GM18502 (cell line): ENCODE measurements at regions not wholly inside any gene's neighbourhood (a gene's known extent, or its start where the extent isn't known, plus 50 kb on each side); places are given as distances from the start of the nearest gene placed in this dataset.

Experiments used
- ATAC-seq: cut with Tn5 transposase; IDR thresholded peaks from one replicate; pipeline ENCODE4 v1.9.1; 2021; ENCODE audit warnings: mild to moderate bottlenecking; ENCODE audit not compliant: unreplicated experiment, poor library complexity

DNA sequence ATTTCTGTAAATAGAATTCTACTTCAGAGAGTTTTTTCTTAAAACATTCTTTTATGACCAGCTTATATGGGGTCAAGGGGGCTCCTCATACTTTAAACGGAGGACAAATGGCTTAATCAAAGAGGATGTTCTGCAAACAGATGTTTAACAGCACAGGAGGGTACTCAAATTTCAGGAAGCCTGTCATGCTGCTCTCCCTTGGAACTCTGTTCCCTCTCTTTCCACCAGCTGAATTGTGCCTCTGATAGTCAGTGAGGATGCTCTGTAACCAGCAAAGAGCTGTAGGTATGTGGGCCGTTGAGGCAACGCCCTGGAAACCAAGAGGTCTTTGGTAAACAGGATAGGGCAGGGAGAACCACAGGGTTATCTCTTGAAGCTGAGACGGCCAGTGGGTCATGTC, 161.1 kb downstream of the C5orf15 start:
- no peak for ATAC-seq

- ATAC-seq = no peak
Measured at GRCh38 chr5:133806847-133807246, 161.6 kb downstream of the C5orf15 start.

GRCh38 chr5:133801955-133802751, 166.3 kb downstream of the C5orf15 start:
- no peak for ATAC-seq

DNA sequence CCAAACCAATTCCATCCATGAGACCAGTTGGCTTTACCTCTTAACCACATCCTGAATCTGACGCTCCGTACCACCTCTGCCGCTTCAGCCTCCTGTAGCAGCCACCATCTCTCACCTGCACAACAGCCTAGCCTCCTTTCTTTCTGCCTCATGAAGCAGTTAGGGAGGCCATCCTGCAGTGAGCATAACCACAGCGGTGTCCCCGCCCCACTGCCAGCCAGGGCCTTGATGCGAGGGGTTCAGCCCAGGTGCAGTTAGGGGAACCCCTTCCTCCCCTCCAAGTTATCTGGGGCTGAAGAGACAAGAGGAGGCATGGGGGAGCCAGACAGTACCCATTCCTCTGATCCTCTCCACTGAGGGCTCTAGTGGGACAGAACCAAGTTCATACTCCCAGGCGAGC, 167.0 kb downstream of the C5orf15 start:
- ATAC-seq = no peak

DNA sequence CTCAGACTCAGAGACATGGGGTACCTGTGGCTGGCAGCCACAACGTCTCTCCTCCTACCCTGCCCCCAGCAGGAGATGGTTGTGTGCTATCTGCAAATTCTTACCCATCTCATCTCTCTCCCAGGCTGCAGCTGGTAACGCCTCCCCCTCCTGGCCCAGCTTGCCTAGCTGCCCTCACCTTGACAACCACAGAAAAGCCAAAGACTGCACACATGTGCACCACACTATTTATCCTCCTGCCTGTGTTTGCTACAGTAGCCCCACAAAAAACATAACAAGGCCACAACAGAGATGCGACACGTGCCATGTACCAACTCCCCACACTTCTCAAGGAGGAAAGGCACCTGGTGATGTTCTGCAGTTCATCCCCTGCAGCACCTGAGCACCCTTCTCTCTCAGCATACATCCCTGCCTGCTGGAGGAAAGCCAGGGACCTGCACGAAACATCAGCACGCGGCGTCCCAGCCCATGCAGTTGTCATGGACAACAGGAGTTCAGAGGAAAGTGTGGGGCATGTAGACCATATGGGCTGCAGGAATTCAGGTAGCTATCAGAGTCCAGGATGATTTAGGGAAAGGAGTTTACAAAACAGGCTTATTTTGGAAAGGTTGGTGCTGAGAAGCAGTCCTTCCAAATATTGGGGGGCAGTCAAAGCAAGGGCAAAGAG, 168.7 kb downstream of the C5orf15 start:
- ATAC-seq = no peak

- ATAC-seq = no peak
Measured at GRCh38 chr5:133797167-133797566, 171.3 kb downstream of the C5orf15 start.

DNA sequence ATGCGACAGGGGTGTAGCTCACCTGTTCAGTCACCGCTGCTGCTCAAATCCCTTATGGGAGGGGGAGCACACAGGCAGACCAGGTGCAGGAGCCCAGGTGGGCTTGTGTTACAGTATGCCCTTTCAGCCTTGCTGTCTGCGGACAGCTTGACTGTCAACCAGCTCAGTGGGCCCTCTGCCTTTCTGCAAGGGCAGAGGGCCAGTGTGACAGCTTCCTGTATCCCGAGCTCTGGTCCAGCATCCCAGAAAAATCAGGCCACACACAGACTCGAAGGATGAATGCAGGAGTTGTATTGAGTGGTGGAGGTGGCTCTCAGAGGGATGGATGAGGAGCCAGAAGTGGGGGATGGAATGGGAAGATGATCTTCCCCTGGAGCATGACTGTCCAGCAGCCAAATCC, 172.2 kb downstream of the C5orf15 start:
- no peak for ATAC-seq

DNA sequence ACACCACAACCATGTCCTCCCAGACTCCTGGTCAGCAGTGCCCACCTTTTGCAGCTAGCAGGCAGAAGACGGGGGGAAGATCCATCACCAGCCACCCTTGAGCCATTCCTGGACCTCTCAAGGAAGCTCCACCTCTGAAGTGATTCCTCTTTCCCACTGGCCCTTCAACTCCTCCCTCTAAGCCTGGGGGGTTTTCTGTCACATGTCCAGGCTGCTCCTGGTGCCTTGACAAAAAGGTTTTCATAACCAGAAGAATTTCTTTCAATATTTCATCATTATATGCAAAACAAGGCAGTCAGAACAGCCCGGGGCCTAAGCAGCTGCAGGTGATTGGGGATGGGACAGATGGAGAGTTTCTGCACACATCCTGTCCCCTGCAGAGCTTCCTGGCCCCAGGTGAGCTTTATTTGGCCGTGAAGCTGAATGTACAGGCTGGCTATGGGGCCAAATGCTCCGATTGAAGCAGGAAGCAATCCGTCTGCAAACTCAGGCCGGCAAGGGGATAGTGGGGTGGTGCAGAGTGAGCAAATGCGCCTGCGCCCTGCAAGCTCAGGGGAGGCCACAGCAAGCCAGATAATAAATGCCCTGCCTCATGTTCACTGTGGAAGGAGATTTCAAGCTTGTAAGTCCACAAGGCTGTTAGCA, 173.5 kb downstream of the C5orf15 start:
- ATAC-seq = no peak

DNA sequence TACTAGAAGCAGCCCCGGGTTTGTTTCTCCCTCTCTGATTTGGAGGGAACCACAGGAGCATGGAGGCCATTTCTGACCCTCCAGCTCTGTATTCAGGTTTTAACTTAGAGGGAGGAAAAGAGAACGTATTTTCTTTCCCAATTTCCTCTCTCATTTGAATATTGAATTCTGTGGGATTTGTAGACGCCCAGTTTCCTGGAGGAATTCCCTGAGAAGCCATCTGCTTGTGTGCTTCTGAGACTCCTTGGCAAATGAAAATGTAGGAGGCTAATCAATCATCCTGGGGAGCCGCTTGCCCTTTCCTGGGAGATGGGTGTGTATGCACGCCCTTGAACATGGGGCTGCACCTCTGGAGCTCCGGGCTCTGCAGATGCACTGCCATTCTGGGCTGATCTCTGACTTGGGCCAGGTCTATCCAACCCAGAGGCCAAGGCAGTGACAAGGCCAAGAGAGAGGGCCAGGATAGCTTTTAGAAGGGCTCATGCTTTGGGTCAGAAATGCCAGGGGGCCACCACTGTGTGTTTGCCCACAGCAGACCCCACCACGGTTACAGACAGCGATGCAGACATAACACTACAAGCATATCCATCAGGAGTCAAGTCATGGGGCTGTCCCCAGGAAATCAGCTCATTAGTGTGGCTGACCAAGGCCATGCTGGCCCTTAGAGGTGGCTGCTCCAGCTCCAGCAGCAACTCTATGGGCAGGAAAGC, 174.5 kb downstream of the C5orf15 start:
- no peak for ATAC-seq

GRCh38 chr5:133792655-133793054, 175.8 kb downstream of the C5orf15 start:
- ATAC-seq = no peak

DNA sequence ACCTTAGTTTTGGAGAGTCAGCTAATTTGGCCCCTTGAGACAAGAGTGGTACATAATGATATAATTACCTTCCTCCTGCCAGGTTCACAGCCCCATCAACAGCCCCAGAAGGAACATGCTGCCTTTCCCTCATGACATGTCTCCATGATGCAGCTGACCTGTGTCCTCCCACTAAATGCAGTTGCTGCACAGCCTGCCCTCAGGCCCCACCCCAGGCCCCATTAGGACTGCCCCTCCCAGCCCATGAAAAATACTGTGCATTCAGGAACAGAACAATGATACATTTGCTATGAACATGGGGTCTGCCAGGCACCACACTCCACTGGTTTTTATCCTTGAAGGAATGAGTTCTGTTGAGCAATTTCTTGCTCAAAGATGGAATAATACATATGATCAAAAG, 176.4 kb downstream of the C5orf15 start:
- no peak for ATAC-seq

- ATAC-seq = no peak
Measured at GRCh38 chr5:133790898-133791297, 177.5 kb downstream of the C5orf15 start.

DNA sequence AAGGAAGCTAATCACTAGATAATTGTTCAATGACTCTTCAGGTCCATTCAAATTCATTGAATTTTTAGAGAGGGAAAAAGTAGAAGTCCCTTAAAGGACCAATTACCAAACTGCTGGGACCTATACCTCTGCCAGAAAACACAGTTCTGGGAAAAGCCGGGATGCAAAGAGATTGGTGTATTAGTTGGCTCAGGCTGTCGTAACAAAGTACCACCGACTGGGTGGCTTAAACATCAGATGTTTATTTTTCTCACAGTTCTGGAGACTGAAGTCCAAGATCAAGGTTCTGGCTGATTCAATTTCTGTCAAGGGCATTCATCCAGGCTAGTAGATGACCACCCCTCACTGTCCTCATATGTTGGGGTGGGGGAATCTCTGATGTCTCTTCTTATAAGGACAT, 177.1 kb upstream of the FSTL4 start:
- ATAC-seq = no peak

DNA sequence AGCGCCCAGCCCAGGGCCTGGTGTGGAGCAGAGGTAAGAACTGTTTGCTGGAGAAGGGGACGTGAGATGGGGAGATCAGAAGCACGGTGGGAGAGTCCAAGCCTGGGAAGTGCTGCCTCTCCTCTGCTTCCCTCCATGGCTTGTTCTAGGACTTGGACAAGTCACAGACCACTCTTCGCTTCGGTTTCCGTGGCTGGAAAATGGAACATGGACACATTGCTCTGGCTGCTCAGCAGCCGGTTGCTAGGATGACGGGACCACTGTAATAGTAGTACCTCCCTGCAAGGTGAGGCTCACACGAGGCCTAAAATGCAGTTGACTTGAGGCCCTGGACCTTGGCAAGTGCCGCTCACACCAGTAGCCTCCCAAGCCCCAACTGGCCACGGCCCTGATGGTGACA, 175.8 kb upstream of the FSTL4 start:
- no peak for ATAC-seq

GRCh38 chr5:133786420-133786819, 174.1 kb upstream of the FSTL4 start:
- no peak for ATAC-seq

GRCh38 chr5:133785182-133785581, 172.8 kb upstream of the FSTL4 start:
- ATAC-seq = no peak

DNA sequence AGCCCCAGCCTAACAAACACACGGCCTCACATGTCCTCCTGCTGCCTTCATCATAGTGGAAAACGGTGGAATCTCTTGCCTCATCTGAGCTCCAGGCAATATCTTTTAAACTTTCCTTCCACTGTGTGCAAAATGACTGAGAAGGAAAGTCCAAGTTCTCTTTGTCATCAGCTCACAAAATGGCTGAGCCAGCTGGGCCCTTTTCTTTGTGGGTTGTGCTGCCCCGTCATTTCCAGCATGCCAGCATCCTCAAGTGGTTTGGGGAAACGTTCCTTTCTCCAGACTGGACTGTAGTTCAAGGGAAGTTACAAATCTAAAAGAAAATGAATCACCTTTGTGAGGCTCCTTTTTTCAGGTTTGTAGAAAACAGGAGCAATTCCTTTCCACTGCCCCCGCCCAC, 171.1 kb upstream of the FSTL4 start:
- no peak for ATAC-seq

GRCh38 chr5:133782736-133783135, 170.4 kb upstream of the FSTL4 start:
- no peak for ATAC-seq

GRCh38 chr5:133781436-133782225, 169.3 kb upstream of the FSTL4 start:
- no peak for ATAC-seq

GRCh38 chr5:133780619-133781280, 168.4 kb upstream of the FSTL4 start:
- no peak for ATAC-seq
